IMR-90 (cell line): ENCODE measurements at regions not wholly inside any gene's neighbourhood (a gene's known extent, or its start where the extent isn't known, plus 50 kb on each side); places are given as distances from the start of the nearest gene placed in this dataset.

Experiments used
- ATAC-seq: fragments of 200-7000 bp; cut with Tn5 transposase; 2 replicates; pipeline ENCODE4 v1.9.1; 2020; ENCODE audit warnings: low read depth, mild to moderate bottlenecking, moderate library complexity
- BruUV-seq: library from RNA; stranded (reverse); fragments of 400-500 nt; replicated peaks from 2 replicates; lab custom pipeline; 2021; lab: Mats Ljungman, UMichigan
- CTCF ChIA-PET: fragments of 300-600 bp; formaldehyde crosslinking; extraction: SDS; loops from one replicate; lab custom pipeline; 2021; ENCODE audit warnings: antibody characterized with exemption; lab: Yijun Ruan, JAX
- POLR2A ChIA-PET: fragments of 300-600 bp; sonication (Branson Sonifier 250); formaldehyde crosslinking; loops from one replicate; lab custom pipeline; 2022; ENCODE audit warnings: antibody characterized with exemption; ENCODE audit not compliant: unreplicated experiment; lab: Charles Lee
- DNase-seq: peaks from one replicate; pipeline ENCODE4 v3.0.0; 2013
- H2AFZ ChIP-seq: replicated peaks from 2 replicates; pipeline ENCODE3; 2013; ENCODE audit warnings: low read length, mild to moderate bottlenecking; ENCODE audit not compliant: poor library complexity
- H2AK5ac ChIP-seq: 2 replicates; pipeline ENCODE4 v1.6.1; 2013; ENCODE audit warnings: low read depth, low read length, inconsistent platforms
- H2AK9ac ChIP-seq: replicated peaks from 2 replicates; pipeline ENCODE3; 2013; ENCODE audit warnings: mild to moderate bottlenecking, low read depth, low read length, moderate library complexity; ENCODE audit not compliant: poor library complexity
- H2BK120ac ChIP-seq: 2 replicates; pipeline ENCODE4 v1.6.1; 2013; ENCODE audit warnings: low read depth, low read length, inconsistent platforms
- H2BK15ac ChIP-seq: 3 replicates; pipeline ENCODE4 v1.6.1; 2013; ENCODE audit warnings: low read depth, low read length, inconsistent platforms
- H2BK20ac ChIP-seq: 2 replicates; pipeline ENCODE4 v1.6.1; 2013; ENCODE audit warnings: low read depth, mild to moderate bottlenecking, inconsistent platforms, low read length, moderate library complexity
- H2BK5ac ChIP-seq: 2 replicates; pipeline ENCODE4 v1.6.1; 2013; ENCODE audit warnings: mild to moderate bottlenecking, low read depth, low read length, inconsistent platforms; ENCODE audit not compliant: poor library complexity, severe bottlenecking
- H3K14ac ChIP-seq: replicated peaks from 2 replicates; pipeline ENCODE4 v1.6.1; 2013; ENCODE audit warnings: low read depth, low read length, inconsistent platforms
- H3K18ac ChIP-seq: 2 replicates; pipeline ENCODE4 v1.6.1; 2013; ENCODE audit warnings: low read depth, low read length, control low read depth
- H3K23ac ChIP-seq: 2 replicates; pipeline ENCODE4 v1.6.1; 2013; ENCODE audit warnings: low read depth, low read length, inconsistent platforms
- H3K27ac ChIP-seq: 2 replicates; pipeline ENCODE4 v1.5.1; 2013; ENCODE audit warnings: mild to moderate bottlenecking, control low read depth, low read length; ENCODE audit not compliant: insufficient read depth
- H3K27me3 ChIP-seq: 2 replicates; pipeline ENCODE4 v1.6.1; 2013; ENCODE audit warnings: low read length; ENCODE audit not compliant: control insufficient read depth, insufficient read depth
- H3K36me3 ChIP-seq: 2 replicates; pipeline ENCODE4 v1.6.1; 2013; ENCODE audit warnings: low read length, mixed read lengths; ENCODE audit not compliant: control insufficient read depth, insufficient read depth
- H3K4ac ChIP-seq: 2 replicates; pipeline ENCODE4 v1.6.1; 2013; ENCODE audit warnings: low read depth, low read length, inconsistent platforms
- H3K4me1 ChIP-seq: 2 replicates; pipeline ENCODE4 v1.6.1; 2013; ENCODE audit warnings: low read length, mixed read lengths; ENCODE audit not compliant: control insufficient read depth, insufficient read depth
- H3K4me2 ChIP-seq: 2 replicates; pipeline ENCODE4 v1.6.1; 2013; ENCODE audit warnings: low read depth, mild to moderate bottlenecking, control low read depth, low read length, moderate library complexity
- H3K4me3 ChIP-seq: 2 replicates; pipeline ENCODE4 v1.5.1; 2013; ENCODE audit warnings: low read depth, mild to moderate bottlenecking, control low read depth, low read length, moderate library complexity; ENCODE audit not compliant: insufficient read depth
- H3K56ac ChIP-seq: 2 replicates; pipeline ENCODE4 v1.6.1; 2013; ENCODE audit warnings: low read length, inconsistent platforms; ENCODE audit not compliant: insufficient read depth; ENCODE audit errors: extremely low read depth
- H3K79me1 ChIP-seq, 2 experiments: 2 replicates each; pipeline ENCODE4 v1.6.1; 2013; ENCODE audit warnings: low read length in 2 of 2, inconsistent platforms in 1 of 2, low read depth in 1 of 2
- H3K9ac ChIP-seq: 2 replicates; pipeline ENCODE4 v1.6.1; 2013; ENCODE audit warnings: low read depth, low read length, control low read depth
- H3K9me1 ChIP-seq: 2 replicates; pipeline ENCODE4 v1.6.1; 2013; ENCODE audit warnings: low read length, inconsistent platforms; ENCODE audit not compliant: insufficient read depth
- H3K9me3 ChIP-seq: 2 replicates; pipeline ENCODE4 v1.6.1; 2013; ENCODE audit warnings: low read length; ENCODE audit not compliant: control insufficient read depth, insufficient read depth
- H4K20me1 ChIP-seq: 2 replicates; pipeline ENCODE4 v1.6.1; 2013; ENCODE audit warnings: low read length, inconsistent platforms; ENCODE audit not compliant: insufficient read depth
- H4K5ac ChIP-seq: 2 replicates; pipeline ENCODE4 v1.6.1; 2013; ENCODE audit warnings: mild to moderate bottlenecking, low read depth, low read length, control low read depth
- H4K8ac ChIP-seq, 2 experiments: 2 replicates each; pipeline ENCODE4 v1.6.1; 2013; ENCODE audit warnings: low read depth in 2 of 2, low read length in 2 of 2, control low read depth in 1 of 2, inconsistent platforms in 1 of 2
- H4K91ac ChIP-seq: 2 replicates; pipeline ENCODE4 v1.6.1; 2013; ENCODE audit warnings: low read depth, low read length, inconsistent platforms; ENCODE audit not compliant: insufficient read depth
- BHLHE40 ChIP-seq: fragments of 150-350 bp; IDR thresholded peaks from 2 replicates; pipeline ENCODE4 v1.6.1; 2016; ENCODE audit warnings: mild to moderate bottlenecking, low read depth, low read length
- CEBPB ChIP-seq: IDR thresholded peaks from 2 replicates; pipeline ENCODE4 v1.6.1; 2012; ENCODE audit warnings: low read depth, low read length, improper control_type of control experiment
- CHD1 ChIP-seq: IDR thresholded peaks from 2 replicates; pipeline ENCODE4 v1.6.1; 2012; ENCODE audit warnings: low read depth, low read length, improper control_type of control experiment
- CTCF ChIP-seq: conservative IDR thresholded peaks from 2 replicates; pipeline ENCODE4 v1.5.1; 2012; ENCODE audit warnings: mild to moderate bottlenecking, low read depth, low read length, improper control_type of control experiment
- FOS ChIP-seq: fragments of 150-350 bp; IDR thresholded peaks from 2 replicates; pipeline ENCODE4 v1.6.1; 2016; ENCODE audit warnings: low read depth, low read length
- MAFK ChIP-seq: IDR thresholded peaks from 2 replicates; pipeline ENCODE4 v1.6.1; 2012; ENCODE audit warnings: low read depth, low read length, improper control_type of control experiment
- MAZ ChIP-seq: IDR thresholded peaks from 2 replicates; pipeline ENCODE4 v1.6.1; 2012; ENCODE audit warnings: low read depth, mild to moderate bottlenecking, low read length, improper control_type of control experiment, moderate library complexity, borderline replicate concordance
- NFE2L2 ChIP-seq: fragments of 150-350 bp; IDR thresholded peaks from 2 replicates; pipeline ENCODE4 v1.6.1; 2016; ENCODE audit warnings: low read depth, mild to moderate bottlenecking, low read length
- WGBS, 2 experiments: methylation state at CpG; one replicate each; pipeline versions ENCODE4 v1.1.5 to v1.1.7; 2013; ENCODE audit warnings: missing lambda C conversion rate in 2 of 2; ENCODE audit not compliant: insufficient read length in 1 of 2; ENCODE audit errors: extremely low coverage in 2 of 2; 5-methylcytosine and 5-hydroxymethylcytosine counted together
- dilution Hi-C: fragments of 300-500 bp; cut with HindIII; formaldehyde crosslinking; loops from one replicate; pipeline ENCODE4 v1.14.3; 2018; ENCODE audit warnings: low sequenced_read_pairs; ENCODE audit not compliant: unreplicated experiment
- in situ Hi-C: fragments of 300-500 bp; cut with MboI; formaldehyde crosslinking; loops from 3 replicates; pipeline ENCODE4 v1.14.3; 2019; ENCODE audit warnings: low sequenced_read_pairs, inconsistent platforms, mixed read lengths
- intact Hi-C: fragments of 100-400 bp; cut with micrococcal nuclease; formaldehyde crosslinking; loops from 2 replicates; pipeline ENCODE4 v1.10.0; 2022
- TF ChIP-seq, protein P1 (sequence below): fragments of 150-350 bp; IDR thresholded peaks from 2 replicates; pipeline ENCODE4 v1.6.1; 2017; ENCODE audit warnings: mild to moderate bottlenecking, antibody characterized with exemption, low read length, low read depth
- TF ChIP-seq, protein P2 (sequence below): fragments of 150-350 bp; IDR thresholded peaks from 2 replicates; pipeline ENCODE4 v1.6.1; 2016; ENCODE audit warnings: low read depth, mild to moderate bottlenecking, low read length, moderate library complexity, borderline replicate concordance

- TF ChIP-seq, protein P1, sequence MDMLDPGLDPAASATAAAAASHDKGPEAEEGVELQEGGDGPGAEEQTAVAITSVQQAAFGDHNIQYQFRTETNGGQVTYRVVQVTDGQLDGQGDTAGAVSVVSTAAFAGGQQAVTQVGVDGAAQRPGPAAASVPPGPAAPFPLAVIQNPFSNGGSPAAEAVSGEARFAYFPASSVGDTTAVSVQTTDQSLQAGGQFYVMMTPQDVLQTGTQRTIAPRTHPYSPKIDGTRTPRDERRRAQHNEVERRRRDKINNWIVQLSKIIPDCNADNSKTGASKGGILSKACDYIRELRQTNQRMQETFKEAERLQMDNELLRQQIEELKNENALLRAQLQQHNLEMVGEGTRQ: no peak
These were observed 126.3 kb upstream of the PLAAT1 start (continued) for GRCh38 chr3:193114431-193115340.

DNA sequence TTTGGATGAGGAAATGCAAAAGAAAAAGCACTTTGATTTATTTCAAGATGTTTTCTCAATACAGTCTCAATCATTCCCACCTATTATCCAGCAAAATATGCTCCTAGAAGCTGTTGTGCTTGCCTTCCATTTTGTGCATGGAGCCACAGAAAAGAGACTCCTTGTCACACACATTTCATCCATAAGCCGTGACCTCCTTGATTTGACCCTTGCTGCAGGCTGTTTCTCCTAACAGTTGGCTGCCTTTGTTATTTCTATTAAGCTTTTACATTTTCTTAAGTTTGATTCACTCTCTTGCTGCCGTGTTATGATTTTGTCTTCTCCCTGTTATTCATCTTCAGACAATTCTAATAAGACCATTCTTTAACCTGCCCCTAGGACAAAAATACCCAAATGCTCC is 124.2 kb upstream of the PLAAT1 start:
- Histone ChIP-seq H4K5ac (no peak overlapping the region), H2BK120ac (no peak overlapping the region), H3K4ac (no peak overlapping the region), H4K20me1 (no peaks in the 10 kb centered on the region), H3K56ac (no peak overlapping the region; the same call in 1 of the 2 replicates), H3K23ac (no peak overlapping the region), H2BK20ac (no peak overlapping the region), H2AFZ (no peak overlapping the region), H3K79me1 (no peaks in the 10 kb centered on the region), H3K18ac (no peak overlapping the region), H3K4me2 (no peak overlapping the region), H3K36me3 (no peaks in the 10 kb centered on the region), H2AK9ac (no peak overlapping the region), H2BK5ac (no peak overlapping the region), H3K4me3 (no peak overlapping the region), H3K27ac (no peak overlapping the region), H4K8ac (no peak overlapping the region), H4K91ac (no peak overlapping the region), H3K9me1 (no peaks in the 10 kb centered on the region), H3K27me3 (no peaks in the 10 kb centered on the region), H3K14ac (no peak overlapping the region), H3K9ac (no peak overlapping the region), H2AK5ac (no peak overlapping the region), H2BK15ac (no peak overlapping the region), H3K9me3 (no peaks in the 10 kb centered on the region), H3K4me1 (no peaks in the 10 kb centered on the region)
- CTCF ChIA-PET: no interaction called here
- 40% methylated on average over 2 of the region's 2 CpGs; no CpG with 5 or more reads in 1 of the 2 experiments for WGBS, 2 experiments
- dilution Hi-C loops (no loop called here), intact Hi-C loops (no loop called here), in situ Hi-C loops (no loop called here)
- TF ChIP-seq MAFK: no peak
- no peak for TF ChIP-seq CHD1
- TF ChIP-seq MAZ: no peak
- TF ChIP-seq CTCF: no peak
- no peak for TF ChIP-seq FOS
- TF ChIP-seq BHLHE40: no peak
- TF ChIP-seq, protein P2, sequence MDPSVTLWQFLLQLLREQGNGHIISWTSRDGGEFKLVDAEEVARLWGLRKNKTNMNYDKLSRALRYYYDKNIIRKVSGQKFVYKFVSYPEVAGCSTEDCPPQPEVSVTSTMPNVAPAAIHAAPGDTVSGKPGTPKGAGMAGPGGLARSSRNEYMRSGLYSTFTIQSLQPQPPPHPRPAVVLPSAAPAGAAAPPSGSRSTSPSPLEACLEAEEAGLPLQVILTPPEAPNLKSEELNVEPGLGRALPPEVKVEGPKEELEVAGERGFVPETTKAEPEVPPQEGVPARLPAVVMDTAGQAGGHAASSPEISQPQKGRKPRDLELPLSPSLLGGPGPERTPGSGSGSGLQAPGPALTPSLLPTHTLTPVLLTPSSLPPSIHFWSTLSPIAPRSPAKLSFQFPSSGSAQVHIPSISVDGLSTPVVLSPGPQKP: no peak
- TF ChIP-seq CEBPB: no peak
- TF ChIP-seq, protein P1: no peak
- no peak for TF ChIP-seq NFE2L2
- POLR2A ChIA-PET: no interaction called here
- DNase-seq: no peak
- ATAC-seq: no peak
- BruUV-seq: no TSS peak
